Stimulated activated CD4-positive, alpha-beta T cell treated with anti-CD3 and anti-CD28 coated beads, Interleukin-2, amount 100 ng/mL, for 48 hours (primary cell): ENCODE measurements at regions not wholly inside any gene's neighbourhood (a gene's known extent, or its start where the extent isn't known, plus 50 kb on each side); places are given as distances from the start of the nearest gene placed in this dataset.

Source experiments
- DNase-seq, 2 donors: peaks; one replicate each; pipeline ENCODE4 v3.0.0-alpha.2; 2020

DNA sequence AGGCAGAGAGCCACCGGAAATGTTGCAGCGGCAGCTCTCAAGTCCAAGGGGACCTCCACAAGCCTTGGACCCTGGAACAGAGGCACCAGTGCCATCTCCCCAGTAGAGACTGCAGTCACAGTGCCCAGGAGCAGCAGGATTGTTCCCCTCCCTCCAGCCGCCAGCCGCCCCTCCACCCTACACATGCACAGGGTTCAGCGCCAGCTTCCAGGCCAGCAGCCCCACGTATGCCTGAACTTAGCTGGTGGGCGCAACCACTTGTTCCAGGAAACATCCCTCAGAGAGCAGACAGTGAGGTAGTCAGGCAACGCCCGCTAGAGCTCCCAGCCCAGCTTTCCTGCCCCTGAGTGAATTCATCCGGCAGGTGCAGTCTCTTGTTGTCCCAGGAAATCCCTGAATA, 1098.1 kb upstream of the NCAM2 start:
- no peak for DNase-seq

GRCh38 chr21:19908390-19908789, 1089.8 kb upstream of the NCAM2 start:
- DNase-seq = no peak

DNA sequence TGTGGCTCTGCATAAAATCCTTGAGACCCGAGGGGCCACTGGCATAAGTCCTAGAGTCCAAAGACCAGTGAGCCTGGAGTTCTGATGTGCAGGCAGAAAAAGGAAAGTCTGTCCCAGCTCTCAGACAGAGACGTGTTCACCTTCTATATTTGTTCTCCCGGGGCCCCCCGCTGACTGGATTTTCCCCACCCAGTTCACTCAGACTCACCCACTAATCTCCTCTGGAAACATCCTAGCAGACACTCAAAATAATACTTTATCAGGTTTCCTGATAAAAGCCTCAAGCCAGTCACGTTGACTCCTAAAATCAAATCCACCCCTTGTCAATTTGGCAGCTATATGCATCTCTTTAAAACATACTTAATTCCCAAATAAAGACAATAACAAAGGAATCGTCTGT, 1084.2 kb upstream of the NCAM2 start:
- DNase-seq = no peak

GRCh38 chr21:19921211-19921610, 1077.0 kb upstream of the NCAM2 start:
- DNase-seq = no peak

DNA sequence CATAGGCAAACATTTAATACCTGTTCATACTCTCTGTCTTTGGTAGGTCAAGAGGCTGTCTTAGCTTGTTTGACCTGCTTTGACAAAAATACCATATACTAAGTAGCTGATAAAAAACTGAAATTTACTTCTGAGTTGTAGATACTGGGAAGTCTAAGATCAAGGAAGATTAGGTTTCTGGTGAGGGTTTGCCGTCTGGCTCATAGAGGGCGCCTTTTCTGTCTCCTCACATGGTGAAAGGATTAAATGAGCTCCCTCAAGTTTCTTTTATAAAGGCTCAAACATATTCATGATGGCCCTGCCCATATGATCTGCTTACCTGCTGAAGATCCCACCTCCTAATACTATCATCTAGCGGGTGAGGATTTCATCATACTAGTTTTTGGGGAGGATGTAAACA, 1076.1 kb upstream of the NCAM2 start:
- no peak for DNase-seq

- no peak for DNase-seq
Measured at GRCh38 chr21:19935467-19935866, 1062.7 kb upstream of the NCAM2 start.

DNA sequence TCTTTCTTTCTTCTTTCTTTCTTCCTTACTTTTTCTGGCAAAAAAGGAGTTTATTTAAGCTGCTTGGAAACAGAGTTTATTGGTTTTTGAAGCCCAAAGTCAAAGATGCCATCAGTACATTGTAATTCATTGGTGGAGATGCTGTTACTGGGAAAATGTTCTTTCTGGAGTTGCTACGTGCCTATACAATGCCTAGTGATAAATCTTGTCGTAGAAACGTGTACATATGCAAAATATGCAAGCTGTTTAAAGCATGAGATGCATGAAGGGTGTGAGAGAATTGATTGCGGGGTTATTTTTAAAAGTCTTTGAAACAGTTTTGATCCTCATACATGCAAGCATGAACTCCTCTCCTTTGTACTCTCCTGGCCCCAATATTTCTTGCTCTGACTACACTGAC, 1060.6 kb upstream of the NCAM2 start:
- no peak for DNase-seq

DNA sequence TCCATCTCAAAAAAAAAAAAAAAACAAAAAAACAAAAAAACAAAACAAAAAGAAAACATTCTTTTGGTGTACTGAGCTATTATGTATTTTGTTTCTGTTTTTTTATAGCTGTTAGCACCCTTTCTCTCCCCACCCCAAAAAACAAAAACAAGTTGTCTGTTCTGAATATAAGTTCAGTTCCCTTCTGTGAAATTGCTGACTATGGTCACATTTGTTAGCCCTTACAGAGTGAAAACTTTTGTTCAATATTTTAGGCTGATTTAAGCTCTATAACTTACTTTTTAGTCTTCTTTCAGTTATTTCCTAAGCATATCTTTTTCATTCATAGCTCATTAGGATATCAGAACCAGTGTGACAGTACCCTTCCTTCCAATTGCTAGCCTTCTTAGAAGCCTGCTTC, 1056.6 kb upstream of the NCAM2 start:
- DNase-seq = no peak

GRCh38 chr21:19950347-19950746, 1047.9 kb upstream of the NCAM2 start:
- no peak for DNase-seq

- no peak for DNase-seq
Measured at GRCh38 chr21:19969156-19969555, 1029.1 kb upstream of the NCAM2 start.

- DNase-seq = no peak
Measured at GRCh38 chr21:19981938-19982337, 1016.3 kb upstream of the NCAM2 start.

- no peak for DNase-seq
Measured at GRCh38 chr21:19986396-19986795, 1011.8 kb upstream of the NCAM2 start.

GRCh38 chr21:19987671-19988070, 1010.5 kb upstream of the NCAM2 start:
- DNase-seq = no peak

DNA sequence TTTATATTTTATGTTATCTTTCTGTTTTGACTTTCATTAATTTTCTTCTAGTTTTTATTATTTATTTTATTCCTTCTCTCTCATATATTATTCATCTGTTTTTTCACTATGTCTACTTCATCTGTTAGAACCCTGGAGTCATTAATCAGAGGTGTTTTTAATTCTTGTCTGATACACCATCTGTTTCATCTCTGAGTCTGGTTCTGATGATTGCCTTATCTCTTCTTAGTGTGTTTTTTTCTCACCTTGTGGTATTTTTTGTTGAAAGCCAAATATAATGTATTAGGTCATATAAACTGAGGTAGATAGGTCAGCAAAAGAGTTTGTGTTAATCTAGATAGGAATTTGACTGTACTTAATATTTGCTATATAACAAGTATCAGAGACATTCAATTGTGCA, 1005.7 kb upstream of the NCAM2 start:
- no peak for DNase-seq

DNA sequence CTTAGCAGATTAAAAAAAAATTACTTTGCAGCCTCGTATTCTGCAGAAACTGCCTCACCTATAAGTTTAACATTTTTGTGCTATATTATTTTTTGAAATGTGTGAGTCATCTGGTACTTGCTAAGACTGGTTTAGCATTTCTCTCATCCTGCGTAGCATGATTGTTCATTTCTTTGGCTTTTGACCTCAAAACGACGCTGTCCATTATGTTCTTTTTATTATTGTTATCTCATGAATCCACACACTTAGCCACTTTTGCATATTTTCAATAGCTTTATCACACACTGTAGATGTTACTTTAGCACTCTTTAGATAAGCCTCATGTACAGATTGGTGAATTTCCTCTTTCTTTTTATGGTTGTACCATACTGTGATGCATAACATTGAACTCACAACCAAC, 1004.9 kb upstream of the NCAM2 start:
- no peak for DNase-seq

DNA sequence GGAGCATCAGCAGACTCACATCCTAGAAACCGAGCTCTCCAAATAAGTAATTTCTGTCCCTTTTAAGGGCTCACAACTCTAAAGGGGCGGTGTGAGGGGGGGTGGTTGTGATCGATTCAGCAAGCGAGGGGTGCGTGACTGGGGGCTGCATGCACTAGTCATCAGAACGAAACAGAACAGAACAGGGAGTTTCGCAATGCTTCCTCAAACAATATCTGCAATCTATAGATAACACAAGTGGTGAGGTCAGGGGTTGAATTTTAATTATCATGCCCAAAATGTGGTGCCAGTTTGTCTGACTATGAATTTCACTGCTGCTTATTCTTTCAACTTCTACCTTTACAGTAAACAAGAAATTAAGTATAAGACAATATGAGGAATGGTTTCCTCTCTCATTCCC, 1003.0 kb upstream of the NCAM2 start:
- no peak for DNase-seq

GRCh38 chr21:19998453-19998852, 999.8 kb upstream of the NCAM2 start:
- no peak for DNase-seq

- DNase-seq = no peak
Measured at GRCh38 chr21:19999369-20000272, 998.6 kb upstream of the NCAM2 start.

GRCh38 chr21:20004367-20004766, 993.8 kb upstream of the NCAM2 start:
- no peak for DNase-seq

DNA sequence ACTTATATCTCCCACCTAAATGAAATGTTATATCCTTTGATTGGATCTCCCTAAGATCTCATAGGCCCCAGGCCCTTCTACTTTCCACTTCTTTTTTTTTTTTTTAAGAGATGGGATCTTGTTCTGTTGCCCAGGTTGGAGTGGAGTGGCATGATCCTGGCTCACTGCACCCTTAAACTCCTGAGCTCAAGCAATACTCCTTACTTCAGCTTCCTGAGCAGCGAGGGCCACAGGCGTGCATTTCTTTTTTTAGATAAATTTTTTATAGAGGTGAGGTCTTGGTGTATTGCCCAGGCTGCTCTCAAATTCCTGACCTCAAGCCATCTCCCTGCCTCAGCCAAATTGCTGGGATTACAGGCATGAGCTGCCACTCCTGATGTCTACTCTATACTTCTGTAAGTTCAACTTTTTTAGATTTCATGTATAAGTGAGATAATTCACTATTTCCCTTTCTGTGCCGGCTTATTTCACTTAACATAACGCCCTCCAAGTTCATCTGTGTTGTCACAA, 987.5 kb upstream of the NCAM2 start:
- no peak for DNase-seq

DNA sequence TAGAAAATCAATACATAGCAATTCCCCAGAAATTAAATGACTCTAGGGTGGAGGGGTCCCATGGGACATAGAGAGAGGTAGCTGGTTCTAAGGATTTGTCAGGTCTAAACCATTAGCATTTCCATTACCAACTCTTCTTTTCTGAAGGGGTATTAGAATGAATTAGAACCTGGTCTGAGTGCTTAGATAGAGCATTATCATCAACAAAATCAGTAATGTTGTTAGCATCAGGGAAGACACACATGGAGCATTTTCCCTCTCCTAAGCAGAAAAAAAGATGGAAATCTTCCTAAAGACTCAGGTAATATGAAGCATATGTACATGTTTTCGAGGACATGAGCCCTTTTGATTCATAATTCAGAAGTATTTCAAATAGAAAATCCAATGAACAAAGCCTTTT, 984.4 kb upstream of the NCAM2 start:
- DNase-seq = no peak

DNA sequence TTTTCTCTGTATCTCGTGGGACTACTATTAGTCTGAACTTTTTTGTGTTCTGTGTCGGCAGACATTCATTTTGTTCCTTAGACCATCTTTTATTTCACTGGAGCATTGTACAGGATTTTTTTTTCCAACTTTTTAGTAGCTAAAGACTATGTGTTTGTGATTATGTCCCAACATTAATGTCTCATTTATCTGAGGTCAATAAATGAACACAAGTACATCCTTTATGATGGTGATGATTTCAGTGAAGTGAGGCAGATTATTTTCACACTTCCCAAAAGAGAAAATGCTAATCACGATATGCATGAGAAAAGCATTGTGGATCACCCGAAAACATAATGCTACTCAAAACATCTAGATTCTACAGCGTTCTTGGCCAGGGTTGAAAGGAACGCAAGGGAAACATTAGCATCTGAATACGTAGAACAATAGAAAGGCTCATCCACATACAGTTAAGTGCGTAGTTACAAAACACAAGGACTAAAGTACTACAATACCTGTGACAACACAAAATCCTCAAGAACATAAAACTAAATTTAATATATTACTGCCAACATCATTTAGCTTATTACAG, 981.7 kb upstream of the NCAM2 start:
- DNase-seq = no peak

GRCh38 chr21:20020026-20020425, 978.2 kb upstream of the NCAM2 start:
- no peak for DNase-seq

- no peak for DNase-seq
Measured at GRCh38 chr21:20023193-20023592, 975.0 kb upstream of the NCAM2 start.

DNA sequence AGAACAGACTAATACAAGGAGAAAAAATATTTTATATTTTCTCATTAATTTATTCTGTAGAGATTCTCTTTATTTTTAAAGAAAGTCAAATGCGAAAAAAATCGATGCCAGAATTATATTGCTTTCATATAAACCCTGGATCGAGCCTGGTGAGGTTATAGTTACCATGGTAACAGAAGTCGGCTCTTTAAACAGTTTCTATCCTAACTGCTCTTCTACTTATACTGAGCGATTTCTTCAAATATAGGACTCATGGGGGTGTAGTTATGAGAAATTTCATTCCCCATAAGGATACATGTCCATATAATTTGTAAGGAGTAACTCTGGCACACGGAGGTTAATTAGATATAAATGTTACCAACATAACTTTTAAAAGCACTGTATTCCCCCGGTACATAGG, 973.5 kb upstream of the NCAM2 start:
- no peak for DNase-seq
